Midbrain (tissue), 1 donor: ENCODE measurements at regions not wholly inside any gene's neighbourhood (a gene's known extent, or its start where the extent isn't known, plus 50 kb on each side); places are given as distances from the start of the nearest gene placed in this dataset.
"Not testable (repeated sequence)": the region's sequence is repeated elsewhere in the genome, so short reads cannot be mapped to it uniquely, and the experiment has no call there.

Experiments
- DNase-seq: peaks from one replicate; lab custom pipeline; 2025; lab: John Stamatoyannopoulos, UW

- not testable (repeated sequence) for DNase-seq
These were observed 51.3 kb upstream of the RIOK2 start for GRCh38 chr5:97234380-97234779.

GRCh38 chr5:97242341-97242740 is 59.3 kb upstream of the RIOK2 start:
- no peak for DNase-seq

DNA sequence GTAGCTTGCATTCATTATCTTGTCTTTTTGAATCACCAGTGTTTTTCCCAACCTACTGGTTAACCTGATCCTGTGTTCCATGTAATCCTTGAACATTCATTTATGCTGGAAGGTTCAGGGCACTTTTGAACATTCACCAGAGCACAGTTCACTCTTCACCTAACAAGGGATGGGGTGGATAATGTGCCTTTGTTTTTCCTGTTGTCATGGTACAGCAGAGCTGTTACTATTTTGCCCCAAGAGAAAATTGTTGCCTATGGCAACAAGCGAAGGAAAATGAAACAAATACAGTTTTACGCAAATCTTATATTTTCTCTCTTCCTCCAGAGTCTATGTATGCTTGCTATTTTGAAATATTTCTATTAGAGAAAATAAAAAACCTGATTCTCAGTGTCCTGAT is 60.3 kb upstream of the RIOK2 start:
- DNase-seq, result no peak

DNA sequence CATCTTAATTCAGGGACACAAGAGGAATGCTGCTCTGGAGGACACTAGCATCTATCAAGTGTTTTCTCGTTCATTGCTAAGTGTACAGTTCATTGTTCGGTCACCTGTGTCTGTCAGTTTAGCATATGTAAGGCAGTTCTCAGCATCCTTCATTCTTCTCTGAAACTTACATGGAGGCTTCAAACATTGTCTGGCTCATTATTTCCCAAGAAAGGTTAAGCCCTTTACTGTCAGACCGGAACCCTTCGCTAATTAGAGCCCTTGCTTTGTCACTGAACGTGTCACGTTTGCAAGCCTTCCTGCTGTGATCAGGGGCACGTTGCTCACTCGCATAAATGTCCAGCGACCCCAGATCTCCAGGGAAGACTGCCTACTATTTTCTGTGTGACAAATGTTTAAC is 62.3 kb upstream of the RIOK2 start:
- no peak for DNase-seq

DNA sequence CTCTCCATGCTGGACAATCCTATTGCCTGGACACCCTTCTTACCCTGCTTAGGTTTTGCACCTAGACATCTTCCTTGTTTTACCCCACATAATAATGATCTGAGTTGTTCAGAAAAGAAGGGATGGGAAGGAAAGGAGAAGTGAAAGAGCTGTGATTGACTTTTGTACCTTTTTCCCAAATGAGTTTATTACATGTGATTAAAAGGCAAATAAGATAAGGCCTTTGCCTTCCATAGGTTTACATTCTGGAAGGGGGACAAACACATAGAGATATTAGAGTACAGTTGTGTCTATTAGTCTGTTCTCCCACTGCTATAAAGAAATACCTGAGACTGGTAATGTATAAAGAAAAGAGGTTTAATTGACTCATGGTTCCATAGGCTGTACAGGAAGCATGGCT is 67.1 kb upstream of the RIOK2 start:
- no peak for DNase-seq

- DNase-seq, result no peak
These were observed 83.0 kb upstream of the RIOK2 start for GRCh38 chr5:97266076-97266475.

- DNase-seq, result peak; percentile 45
These were observed 83.5 kb upstream of the RIOK2 start for GRCh38 chr5:97266576-97266975.

GRCh38 chr5:97267767-97268166 is 84.7 kb upstream of the RIOK2 start:
- no peak for DNase-seq

- no peak for DNase-seq
These were observed 93.5 kb upstream of the RIOK2 start for GRCh38 chr5:97276474-97277120.

DNA sequence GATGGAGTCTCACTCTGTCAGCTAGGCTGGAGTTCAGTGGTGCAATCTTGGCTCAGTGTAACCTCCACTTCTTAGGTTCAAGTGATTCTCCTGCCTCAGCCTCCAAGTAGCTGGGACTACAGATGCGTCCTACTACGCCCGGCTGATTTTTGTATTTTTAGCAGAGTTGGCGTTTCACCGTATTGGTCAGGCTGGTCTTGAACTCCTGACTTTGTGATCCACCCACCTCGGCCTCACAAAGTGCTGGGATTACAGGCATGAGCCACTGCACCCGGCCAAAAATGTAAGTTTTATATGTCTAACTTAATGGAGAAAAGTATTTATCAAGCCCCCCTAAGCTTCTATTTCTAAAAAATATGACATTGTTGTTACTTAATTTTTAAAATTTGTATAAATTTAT is 98.2 kb upstream of the RIOK2 start:
- no peak for DNase-seq

DNA sequence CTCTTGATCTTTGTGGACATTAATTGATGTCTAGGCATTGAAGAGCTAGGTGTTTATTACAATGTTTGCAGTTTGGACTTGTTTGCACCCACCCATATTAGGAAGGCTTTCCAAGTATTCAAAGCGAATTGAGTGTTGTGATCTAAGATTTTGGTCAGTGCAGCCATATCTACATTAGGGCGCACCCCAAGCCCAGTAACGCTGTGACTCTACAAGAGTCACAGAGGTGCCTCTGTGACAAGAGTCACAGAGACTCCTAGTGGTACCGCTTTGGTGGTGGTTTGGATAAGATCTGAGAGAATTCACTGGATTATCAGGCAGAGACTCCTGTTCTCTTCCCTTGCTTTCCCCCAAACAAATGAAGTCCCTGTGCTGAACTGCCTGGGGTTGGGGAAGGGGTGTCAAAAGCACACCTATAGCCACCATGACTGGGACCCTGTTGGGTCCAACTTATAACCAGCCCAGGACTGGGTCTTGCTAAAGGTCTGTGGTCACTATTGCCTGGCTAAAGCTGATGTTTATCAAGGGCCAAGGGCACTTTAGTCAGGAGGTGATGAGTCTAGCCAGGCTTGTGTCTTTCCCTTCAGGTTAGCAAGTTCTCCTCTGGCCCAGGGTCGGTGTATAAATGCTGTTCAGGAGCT is 114.1 kb upstream of the RIOK2 start:
- DNase-seq, result peak; percentile 35

DNA sequence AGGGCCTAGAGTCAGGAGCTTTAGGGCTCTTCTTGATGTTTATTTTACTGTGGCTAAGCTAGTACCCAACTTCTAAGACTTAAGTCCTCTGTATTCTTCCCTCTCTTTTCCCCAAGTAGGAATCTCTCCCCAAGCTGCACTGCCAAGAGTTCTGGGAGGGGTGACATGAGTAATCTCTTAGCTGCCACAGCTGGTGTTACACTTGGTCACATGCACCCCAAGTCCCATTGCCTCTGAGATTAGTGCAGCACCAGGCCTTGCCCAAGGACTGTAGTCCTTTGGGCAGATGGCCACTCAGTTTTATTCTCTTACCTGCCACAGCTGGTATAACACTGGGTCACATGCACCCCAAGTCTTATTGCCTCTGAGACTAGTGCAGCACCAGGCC is 114.7 kb upstream of the RIOK2 start:
- DNase-seq, result no peak

DNA sequence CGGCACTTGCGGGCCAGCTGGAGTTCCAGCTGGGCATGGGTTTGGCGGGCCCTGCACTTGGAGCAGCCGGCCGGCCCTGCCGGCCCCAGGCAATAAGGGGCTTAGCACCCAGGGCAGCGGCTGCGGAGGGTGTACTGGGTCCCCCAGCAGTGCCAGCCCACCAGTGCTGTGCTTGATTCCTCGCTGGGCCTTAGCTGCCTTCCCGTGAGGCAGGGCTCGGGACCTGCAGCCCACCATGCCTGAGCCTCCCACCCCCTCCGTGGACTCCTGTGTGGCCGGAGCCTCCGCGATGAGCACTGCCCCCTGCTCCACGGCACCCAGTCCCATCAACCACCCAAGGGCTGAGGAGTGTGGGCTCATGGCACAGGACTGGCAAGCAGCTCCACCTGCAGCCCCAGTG is 118.1 kb upstream of the RIOK2 start:
- DNase-seq, result not testable (repeated sequence)

- no peak for DNase-seq
These were observed 155.7 kb upstream of the RIOK2 start for GRCh38 chr5:97338729-97339128.

DNA sequence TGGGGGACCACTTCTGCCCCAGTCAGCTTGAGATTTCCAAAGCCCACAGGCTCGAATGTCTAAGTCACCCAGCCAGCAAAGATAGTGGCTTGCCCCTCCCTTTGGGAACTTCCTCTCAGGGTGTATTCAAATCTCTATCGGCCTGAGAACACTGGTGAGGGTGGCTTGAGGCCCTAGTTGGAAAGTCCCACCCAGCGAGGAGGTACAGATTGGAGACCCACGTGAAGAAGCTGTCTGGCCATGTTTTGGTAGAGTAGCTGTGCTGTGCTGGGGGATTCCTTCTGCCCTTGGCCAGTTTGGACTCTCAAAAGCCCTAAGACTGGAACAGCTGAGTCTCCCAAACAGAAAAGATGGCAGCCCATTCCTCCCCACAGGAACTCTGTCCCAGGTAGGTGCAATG is 172.7 kb upstream of the RIOK2 start:
- DNase-seq, result no peak

- no peak for DNase-seq
These were observed 180.5 kb upstream of the RIOK2 start for GRCh38 chr5:97363577-97363976.

DNA sequence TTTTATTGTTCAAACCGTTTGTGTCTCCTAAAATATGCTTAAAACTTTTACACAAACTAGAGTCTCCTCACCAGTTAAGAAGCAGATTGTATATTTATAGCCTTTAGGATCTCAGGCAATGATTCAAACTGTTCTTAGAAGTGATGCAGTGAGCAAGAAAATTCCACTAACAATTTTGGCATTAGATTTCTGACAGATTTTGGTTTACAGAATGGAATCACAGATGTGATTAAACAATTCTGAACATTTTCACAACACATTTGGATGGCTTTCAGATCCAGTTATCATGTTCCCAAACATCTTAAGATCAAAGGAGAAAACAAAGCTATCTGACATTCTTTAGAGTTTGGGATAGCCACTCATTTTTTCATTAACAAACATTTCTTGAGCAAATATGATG is 181.7 kb upstream of the RIOK2 start:
- no peak for DNase-seq

- DNase-seq, result no peak
These were observed 182.3 kb upstream of the RIOK2 start for GRCh38 chr5:97365163-97365845.

- DNase-seq, result no peak
These were observed 182.9 kb upstream of the RIOK2 start for GRCh38 chr5:97365918-97366317.

DNA sequence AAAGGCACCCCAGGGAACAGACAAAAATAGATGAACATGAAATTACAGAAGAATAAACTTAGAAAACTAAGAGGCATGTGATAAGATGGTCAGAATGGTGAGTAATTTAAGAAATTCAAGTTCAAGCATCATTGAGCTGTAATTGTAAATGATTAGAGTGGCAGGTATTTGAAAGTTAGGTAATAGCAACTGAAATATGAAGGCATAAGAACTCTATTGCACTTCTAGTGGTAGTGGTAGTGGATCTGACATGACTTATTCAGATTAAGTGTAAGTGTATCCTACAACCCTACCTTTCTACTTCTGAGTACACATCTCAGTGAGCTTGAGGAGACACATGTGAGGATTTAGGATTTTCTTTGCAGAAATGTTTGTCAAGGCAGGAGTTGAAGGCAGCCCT is 192.9 kb upstream of the RIOK2 start:
- DNase-seq, result no peak

DNA sequence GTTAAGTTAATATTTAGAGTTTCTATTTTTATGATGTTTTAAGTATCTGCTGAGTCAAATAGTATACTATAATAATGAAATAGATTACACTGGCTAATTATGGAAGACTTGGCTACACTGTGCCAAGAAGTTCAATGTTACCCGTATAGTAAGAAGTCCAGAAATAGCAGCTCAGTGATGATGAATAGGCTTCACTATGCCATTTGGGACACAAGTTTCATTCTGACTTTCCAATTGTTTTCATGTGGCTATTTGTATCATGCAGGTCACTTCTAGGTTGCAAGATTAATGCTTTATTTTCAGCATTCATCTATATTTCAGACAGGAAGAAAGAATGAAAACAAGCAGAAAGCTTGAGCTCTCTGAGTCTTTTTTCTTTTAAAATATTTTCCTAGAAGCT is 194.5 kb upstream of the RIOK2 start:
- no peak for DNase-seq

- no peak for DNase-seq
These were observed 200.9 kb upstream of the RIOK2 start for GRCh38 chr5:97383996-97384395.

DNA sequence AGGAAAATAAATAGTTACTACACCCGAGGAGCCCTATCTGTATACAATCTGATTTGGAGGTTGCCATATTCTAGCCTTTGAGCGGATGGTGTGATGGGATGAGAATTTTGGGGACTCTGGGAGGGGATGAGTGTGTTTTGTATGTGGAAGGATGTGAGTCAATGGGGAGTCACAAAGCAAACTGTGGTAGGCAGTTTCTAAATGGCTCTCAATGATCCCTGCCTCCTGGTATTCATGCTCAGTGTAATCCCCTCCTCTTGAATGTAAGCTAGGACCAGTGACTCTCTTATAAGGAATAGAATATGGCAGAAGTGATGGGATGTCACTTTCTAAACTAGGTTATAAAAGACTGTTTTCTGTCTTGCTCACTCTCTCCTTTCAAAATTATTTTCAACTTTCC is 205.7 kb upstream of the RIOK2 start:
- no peak for DNase-seq

- no peak for DNase-seq
These were observed 217.5 kb upstream of the RIOK2 start for GRCh38 chr5:97400537-97400936.
